ENCODE measurements at regions not wholly inside any gene's neighbourhood (a gene's known extent, or its start where the extent isn't known, plus 50 kb on each side); places are given as distances from the start of the nearest gene placed in this dataset.

DNA sequence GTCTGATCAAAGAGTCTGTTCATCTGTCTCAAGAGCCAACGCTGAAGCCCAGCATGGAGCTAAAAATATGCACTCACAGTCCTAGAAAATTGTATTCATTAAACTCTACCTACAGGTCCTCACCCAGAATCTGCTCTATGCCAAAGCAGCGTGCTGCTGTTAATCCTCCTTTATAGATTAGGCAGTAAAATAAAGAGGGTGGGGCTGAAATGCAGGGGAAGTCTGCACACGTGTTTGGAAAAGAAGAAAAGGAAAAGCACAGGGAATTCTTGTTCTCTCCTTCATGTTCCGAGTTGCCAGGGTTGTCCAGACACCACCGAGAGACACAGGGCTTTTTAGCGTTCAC, 121.4 kb upstream of the TMEM161B start:
- TF ChIP-seq POLR2A (IDR thresholded peaks at IDR 0.05) (no peak), POLR2AphosphoS5 (IDR thresholded peaks at IDR 0.05) (no peak)
- TF ChIP-seq, protein P1, sequence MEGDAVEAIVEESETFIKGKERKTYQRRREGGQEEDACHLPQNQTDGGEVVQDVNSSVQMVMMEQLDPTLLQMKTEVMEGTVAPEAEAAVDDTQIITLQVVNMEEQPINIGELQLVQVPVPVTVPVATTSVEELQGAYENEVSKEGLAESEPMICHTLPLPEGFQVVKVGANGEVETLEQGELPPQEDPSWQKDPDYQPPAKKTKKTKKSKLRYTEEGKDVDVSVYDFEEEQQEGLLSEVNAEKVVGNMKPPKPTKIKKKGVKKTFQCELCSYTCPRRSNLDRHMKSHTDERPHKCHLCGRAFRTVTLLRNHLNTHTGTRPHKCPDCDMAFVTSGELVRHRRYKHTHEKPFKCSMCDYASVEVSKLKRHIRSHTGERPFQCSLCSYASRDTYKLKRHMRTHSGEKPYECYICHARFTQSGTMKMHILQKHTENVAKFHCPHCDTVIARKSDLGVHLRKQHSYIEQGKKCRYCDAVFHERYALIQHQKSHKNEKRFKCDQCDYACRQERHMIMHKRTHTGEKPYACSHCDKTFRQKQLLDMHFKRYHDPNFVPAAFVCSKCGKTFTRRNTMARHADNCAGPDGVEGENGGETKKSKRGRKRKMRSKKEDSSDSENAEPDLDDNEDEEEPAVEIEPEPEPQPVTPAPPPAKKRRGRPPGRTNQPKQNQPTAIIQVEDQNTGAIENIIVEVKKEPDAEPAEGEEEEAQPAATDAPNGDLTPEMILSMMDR (IDR thresholded peaks at IDR 0.05): no peak

Data from breast epithelium (tissue), 3 donors.